Ovary (tissue), 3 donors: ENCODE measurements at regions not wholly inside any gene's neighbourhood (a gene's known extent, or its start where the extent isn't known, plus 50 kb on each side); places are given as distances from the start of the nearest gene placed in this dataset.

Source experiments
- EP300 ChIP-seq: sonication (generic); formaldehyde crosslinking; IDR thresholded peaks from one replicate; pipeline ENCODE4 v1.6.1; 2017; ENCODE audit warnings: antibody characterized with exemption
- POLR2A ChIP-seq: fragments of 450-650 bp; IDR thresholded peaks from one replicate; pipeline ENCODE4 v1.6.1; 2017; ENCODE audit warnings: antibody characterized with exemption, mild to moderate bottlenecking, moderate library complexity
- TF ChIP-seq, protein P1 (sequence below), 3 donors: fragments of 450-650 bp in 2 of 3; fragments of 200-600 bp in 1 of 3; IDR thresholded peaks; one replicate each; pipeline versions ENCODE4 v1.5.1 to v1.8.0; 2016 to 2022; ENCODE audit warnings: antibody characterized with exemption in 3 of 3, mild to moderate bottlenecking in 1 of 3
- donor health status: DM: no; HTN: no; CAD: no.

DNA sequence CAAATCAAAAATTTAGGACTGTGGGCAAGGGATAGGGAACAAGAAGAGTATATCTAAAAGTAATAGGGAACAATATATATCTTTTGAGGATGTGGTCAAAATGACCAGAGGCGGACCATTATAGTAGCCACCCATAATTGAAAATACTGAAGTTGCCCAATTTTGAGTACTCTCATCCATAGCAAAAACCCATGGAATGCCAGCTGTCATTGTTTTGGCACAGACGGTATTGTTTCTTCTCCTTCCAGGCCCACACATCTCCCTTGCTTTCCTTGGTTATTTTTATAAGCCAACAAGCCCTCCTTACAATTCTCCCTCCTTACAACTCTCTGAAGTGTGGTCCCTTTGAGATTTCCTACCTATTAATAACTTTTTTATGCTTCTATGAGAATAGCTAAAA, 50.4 kb upstream of the RGMB start:
- TF ChIP-seq, protein P1, sequence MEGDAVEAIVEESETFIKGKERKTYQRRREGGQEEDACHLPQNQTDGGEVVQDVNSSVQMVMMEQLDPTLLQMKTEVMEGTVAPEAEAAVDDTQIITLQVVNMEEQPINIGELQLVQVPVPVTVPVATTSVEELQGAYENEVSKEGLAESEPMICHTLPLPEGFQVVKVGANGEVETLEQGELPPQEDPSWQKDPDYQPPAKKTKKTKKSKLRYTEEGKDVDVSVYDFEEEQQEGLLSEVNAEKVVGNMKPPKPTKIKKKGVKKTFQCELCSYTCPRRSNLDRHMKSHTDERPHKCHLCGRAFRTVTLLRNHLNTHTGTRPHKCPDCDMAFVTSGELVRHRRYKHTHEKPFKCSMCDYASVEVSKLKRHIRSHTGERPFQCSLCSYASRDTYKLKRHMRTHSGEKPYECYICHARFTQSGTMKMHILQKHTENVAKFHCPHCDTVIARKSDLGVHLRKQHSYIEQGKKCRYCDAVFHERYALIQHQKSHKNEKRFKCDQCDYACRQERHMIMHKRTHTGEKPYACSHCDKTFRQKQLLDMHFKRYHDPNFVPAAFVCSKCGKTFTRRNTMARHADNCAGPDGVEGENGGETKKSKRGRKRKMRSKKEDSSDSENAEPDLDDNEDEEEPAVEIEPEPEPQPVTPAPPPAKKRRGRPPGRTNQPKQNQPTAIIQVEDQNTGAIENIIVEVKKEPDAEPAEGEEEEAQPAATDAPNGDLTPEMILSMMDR (IDR thresholded peaks at IDR 0.05) = no peak
- TF ChIP-seq POLR2A (no peak), EP300 (no peak)
